IMR-90 (cell line): ENCODE measurements at regions not wholly inside any gene's neighbourhood (a gene's known extent, or its start where the extent isn't known, plus 50 kb on each side); places are given as distances from the start of the nearest gene placed in this dataset.

Source experiments
- ATAC-seq: fragments of 200-7000 bp; cut with Tn5 transposase; 2 replicates; pipeline ENCODE4 v1.9.1; 2020; ENCODE audit warnings: low read depth, mild to moderate bottlenecking, moderate library complexity
- BruUV-seq: library from RNA; stranded (reverse); fragments of 400-500 nt; replicated peaks from 2 replicates; lab custom pipeline; 2021; lab: Mats Ljungman, UMichigan
- CTCF ChIA-PET: fragments of 300-600 bp; formaldehyde crosslinking; extraction: SDS; loops from one replicate; lab custom pipeline; 2021; ENCODE audit warnings: antibody characterized with exemption; lab: Yijun Ruan, JAX
- POLR2A ChIA-PET: fragments of 300-600 bp; sonication (Branson Sonifier 250); formaldehyde crosslinking; loops from one replicate; lab custom pipeline; 2022; ENCODE audit warnings: antibody characterized with exemption; ENCODE audit not compliant: unreplicated experiment; lab: Charles Lee
- DNase-seq: peaks from one replicate; pipeline ENCODE4 v3.0.0; 2013
- H2AFZ ChIP-seq: replicated peaks from 2 replicates; pipeline ENCODE3; 2013; ENCODE audit warnings: low read length, mild to moderate bottlenecking; ENCODE audit not compliant: poor library complexity
- H2AK5ac ChIP-seq: 2 replicates; pipeline ENCODE4 v1.6.1; 2013; ENCODE audit warnings: low read depth, low read length, inconsistent platforms
- H2AK9ac ChIP-seq: replicated peaks from 2 replicates; pipeline ENCODE3; 2013; ENCODE audit warnings: mild to moderate bottlenecking, low read depth, low read length, moderate library complexity; ENCODE audit not compliant: poor library complexity
- H2BK120ac ChIP-seq: 2 replicates; pipeline ENCODE4 v1.6.1; 2013; ENCODE audit warnings: low read depth, low read length, inconsistent platforms
- H2BK15ac ChIP-seq: 3 replicates; pipeline ENCODE4 v1.6.1; 2013; ENCODE audit warnings: low read depth, low read length, inconsistent platforms
- H2BK20ac ChIP-seq: 2 replicates; pipeline ENCODE4 v1.6.1; 2013; ENCODE audit warnings: low read depth, mild to moderate bottlenecking, inconsistent platforms, low read length, moderate library complexity
- H2BK5ac ChIP-seq: 2 replicates; pipeline ENCODE4 v1.6.1; 2013; ENCODE audit warnings: mild to moderate bottlenecking, low read depth, low read length, inconsistent platforms; ENCODE audit not compliant: poor library complexity, severe bottlenecking
- H3K14ac ChIP-seq: replicated peaks from 2 replicates; pipeline ENCODE4 v1.6.1; 2013; ENCODE audit warnings: low read depth, low read length, inconsistent platforms
- H3K18ac ChIP-seq: 2 replicates; pipeline ENCODE4 v1.6.1; 2013; ENCODE audit warnings: low read depth, low read length, control low read depth
- H3K23ac ChIP-seq: 2 replicates; pipeline ENCODE4 v1.6.1; 2013; ENCODE audit warnings: low read depth, low read length, inconsistent platforms
- H3K27ac ChIP-seq: 2 replicates; pipeline ENCODE4 v1.5.1; 2013; ENCODE audit warnings: mild to moderate bottlenecking, control low read depth, low read length; ENCODE audit not compliant: insufficient read depth
- H3K27me3 ChIP-seq: 2 replicates; pipeline ENCODE4 v1.6.1; 2013; ENCODE audit warnings: low read length; ENCODE audit not compliant: control insufficient read depth, insufficient read depth
- H3K36me3 ChIP-seq: 2 replicates; pipeline ENCODE4 v1.6.1; 2013; ENCODE audit warnings: low read length, mixed read lengths; ENCODE audit not compliant: control insufficient read depth, insufficient read depth
- H3K4ac ChIP-seq: 2 replicates; pipeline ENCODE4 v1.6.1; 2013; ENCODE audit warnings: low read depth, low read length, inconsistent platforms
- H3K4me1 ChIP-seq: 2 replicates; pipeline ENCODE4 v1.6.1; 2013; ENCODE audit warnings: low read length, mixed read lengths; ENCODE audit not compliant: control insufficient read depth, insufficient read depth
- H3K4me2 ChIP-seq: 2 replicates; pipeline ENCODE4 v1.6.1; 2013; ENCODE audit warnings: low read depth, mild to moderate bottlenecking, control low read depth, low read length, moderate library complexity
- H3K4me3 ChIP-seq: 2 replicates; pipeline ENCODE4 v1.5.1; 2013; ENCODE audit warnings: low read depth, mild to moderate bottlenecking, control low read depth, low read length, moderate library complexity; ENCODE audit not compliant: insufficient read depth
- H3K56ac ChIP-seq: 2 replicates; pipeline ENCODE4 v1.6.1; 2013; ENCODE audit warnings: low read length, inconsistent platforms; ENCODE audit not compliant: insufficient read depth; ENCODE audit errors: extremely low read depth
- H3K79me1 ChIP-seq, 2 experiments: 2 replicates each; pipeline ENCODE4 v1.6.1; 2013; ENCODE audit warnings: low read length in 2 of 2, inconsistent platforms in 1 of 2, low read depth in 1 of 2
- H3K9ac ChIP-seq: 2 replicates; pipeline ENCODE4 v1.6.1; 2013; ENCODE audit warnings: low read depth, low read length, control low read depth
- H3K9me1 ChIP-seq: 2 replicates; pipeline ENCODE4 v1.6.1; 2013; ENCODE audit warnings: low read length, inconsistent platforms; ENCODE audit not compliant: insufficient read depth
- H3K9me3 ChIP-seq: 2 replicates; pipeline ENCODE4 v1.6.1; 2013; ENCODE audit warnings: low read length; ENCODE audit not compliant: control insufficient read depth, insufficient read depth
- H4K20me1 ChIP-seq: 2 replicates; pipeline ENCODE4 v1.6.1; 2013; ENCODE audit warnings: low read length, inconsistent platforms; ENCODE audit not compliant: insufficient read depth
- H4K5ac ChIP-seq: 2 replicates; pipeline ENCODE4 v1.6.1; 2013; ENCODE audit warnings: mild to moderate bottlenecking, low read depth, low read length, control low read depth
- H4K8ac ChIP-seq, 2 experiments: 2 replicates each; pipeline ENCODE4 v1.6.1; 2013; ENCODE audit warnings: low read depth in 2 of 2, low read length in 2 of 2, control low read depth in 1 of 2, inconsistent platforms in 1 of 2
- H4K91ac ChIP-seq: 2 replicates; pipeline ENCODE4 v1.6.1; 2013; ENCODE audit warnings: low read depth, low read length, inconsistent platforms; ENCODE audit not compliant: insufficient read depth
- CEBPB ChIP-seq: IDR thresholded peaks from 2 replicates; pipeline ENCODE4 v1.6.1; 2012; ENCODE audit warnings: low read depth, low read length, improper control_type of control experiment
- CHD1 ChIP-seq: IDR thresholded peaks from 2 replicates; pipeline ENCODE4 v1.6.1; 2012; ENCODE audit warnings: low read depth, low read length, improper control_type of control experiment
- CTCF ChIP-seq: conservative IDR thresholded peaks from 2 replicates; pipeline ENCODE4 v1.5.1; 2012; ENCODE audit warnings: mild to moderate bottlenecking, low read depth, low read length, improper control_type of control experiment
- MAFK ChIP-seq: IDR thresholded peaks from 2 replicates; pipeline ENCODE4 v1.6.1; 2012; ENCODE audit warnings: low read depth, low read length, improper control_type of control experiment
- MXI1 ChIP-seq: IDR thresholded peaks from 2 replicates; pipeline ENCODE4 v1.6.1; 2012; ENCODE audit warnings: low read depth, mild to moderate bottlenecking, low read length, moderate library complexity, borderline replicate concordance
- RAD21 ChIP-seq: IDR thresholded peaks from 2 replicates; pipeline ENCODE4 v1.6.1; 2012; ENCODE audit warnings: low read length, improper control_type of control experiment
- RFX5 ChIP-seq: IDR thresholded peaks from 2 replicates; pipeline ENCODE4 v1.8.0; 2012; ENCODE audit warnings: low read depth, mild to moderate bottlenecking, low read length, moderate library complexity
- WGBS, 2 experiments: methylation state at CpG; one replicate each; pipeline versions ENCODE4 v1.1.5 to v1.1.7; 2013; ENCODE audit warnings: missing lambda C conversion rate in 2 of 2; ENCODE audit not compliant: insufficient read length in 1 of 2; ENCODE audit errors: extremely low coverage in 2 of 2; 5-methylcytosine and 5-hydroxymethylcytosine counted together
- dilution Hi-C: fragments of 300-500 bp; cut with HindIII; formaldehyde crosslinking; loops from one replicate; pipeline ENCODE4 v1.14.3; 2018; ENCODE audit warnings: low sequenced_read_pairs; ENCODE audit not compliant: unreplicated experiment
- in situ Hi-C: fragments of 300-500 bp; cut with MboI; formaldehyde crosslinking; loops from 3 replicates; pipeline ENCODE4 v1.14.3; 2019; ENCODE audit warnings: low sequenced_read_pairs, inconsistent platforms, mixed read lengths
- intact Hi-C: fragments of 100-400 bp; cut with micrococcal nuclease; formaldehyde crosslinking; loops from 2 replicates; pipeline ENCODE4 v1.10.0; 2022
- TF ChIP-seq, protein P1 (sequence below): fragments of 150-350 bp; IDR thresholded peaks from 2 replicates; pipeline ENCODE4 v1.6.1; 2016; ENCODE audit warnings: low read depth, mild to moderate bottlenecking, low read length, moderate library complexity, borderline replicate concordance
- TF ChIP-seq, protein P2 (sequence below): fragments of 150-350 bp; IDR thresholded peaks from 2 replicates; pipeline ENCODE4 v1.6.1; 2017; ENCODE audit warnings: mild to moderate bottlenecking, antibody characterized with exemption, low read length, low read depth

- Histone ChIP-seq H3K18ac (no peak overlapping the region), H3K56ac (no peak overlapping the region), H2BK5ac (no peak overlapping the region), H3K14ac (no peak overlapping the region), H3K9me3 (no peaks in the 10 kb centered on the region), H2AK5ac (no peak overlapping the region), H4K8ac (no peak overlapping the region), H3K9ac (no peak overlapping the region), H3K27ac (no peak overlapping the region), H2BK120ac (no peak overlapping the region), H4K5ac (no peak overlapping the region), H4K20me1 (no peaks in the 10 kb centered on the region), H3K4me3 (no peak overlapping the region), H2BK20ac (no peak overlapping the region), H2BK15ac (no peak overlapping the region), H3K36me3 (no peaks in the 10 kb centered on the region), H3K23ac (no peak overlapping the region), H3K27me3 (peaks cover 10% of the 10 kb centered on the region), H2AK9ac (no peak overlapping the region), H3K4me1 (no peaks in the 10 kb centered on the region), H4K91ac (no peak overlapping the region), H3K4ac (no peak overlapping the region), H3K79me1 (no peaks in the 10 kb centered on the region), H3K4me2 (no peak overlapping the region), H3K9me1 (no peaks in the 10 kb centered on the region), H2AFZ (no peak overlapping the region)
- CTCF ChIA-PET = no interaction called here
- WGBS, 2 experiments = no CpG with 5 or more reads among the region's 1 CpG
- in situ Hi-C loops (no loop called here), dilution Hi-C loops (no loop called here), intact Hi-C loops (no loop called here)
- DNase-seq (no peak), ATAC-seq (no peak)
- no peak for TF ChIP-seq RFX5
- TF ChIP-seq, protein P1, sequence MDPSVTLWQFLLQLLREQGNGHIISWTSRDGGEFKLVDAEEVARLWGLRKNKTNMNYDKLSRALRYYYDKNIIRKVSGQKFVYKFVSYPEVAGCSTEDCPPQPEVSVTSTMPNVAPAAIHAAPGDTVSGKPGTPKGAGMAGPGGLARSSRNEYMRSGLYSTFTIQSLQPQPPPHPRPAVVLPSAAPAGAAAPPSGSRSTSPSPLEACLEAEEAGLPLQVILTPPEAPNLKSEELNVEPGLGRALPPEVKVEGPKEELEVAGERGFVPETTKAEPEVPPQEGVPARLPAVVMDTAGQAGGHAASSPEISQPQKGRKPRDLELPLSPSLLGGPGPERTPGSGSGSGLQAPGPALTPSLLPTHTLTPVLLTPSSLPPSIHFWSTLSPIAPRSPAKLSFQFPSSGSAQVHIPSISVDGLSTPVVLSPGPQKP = no peak
- TF ChIP-seq CTCF = no peak
- no peak for TF ChIP-seq MAFK
- TF ChIP-seq, protein P2, sequence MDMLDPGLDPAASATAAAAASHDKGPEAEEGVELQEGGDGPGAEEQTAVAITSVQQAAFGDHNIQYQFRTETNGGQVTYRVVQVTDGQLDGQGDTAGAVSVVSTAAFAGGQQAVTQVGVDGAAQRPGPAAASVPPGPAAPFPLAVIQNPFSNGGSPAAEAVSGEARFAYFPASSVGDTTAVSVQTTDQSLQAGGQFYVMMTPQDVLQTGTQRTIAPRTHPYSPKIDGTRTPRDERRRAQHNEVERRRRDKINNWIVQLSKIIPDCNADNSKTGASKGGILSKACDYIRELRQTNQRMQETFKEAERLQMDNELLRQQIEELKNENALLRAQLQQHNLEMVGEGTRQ = no peak
- TF ChIP-seq RAD21 = no peak
- TF ChIP-seq CHD1 = no peak
- no peak for TF ChIP-seq CEBPB
- TF ChIP-seq MXI1 = no peak
- no TSS peak for BruUV-seq
- POLR2A ChIA-PET = interaction anchor here (0.6 to 0.7 kb wide), 2 partner anchors 538 to 1943 kb away, joined by 3 to 4 read pairs; no protein-coding TSS in a partner anchor
Measured at GRCh38 chr6:7664003-7664402, 61.9 kb upstream of the BMP6 start.
